Loucy (cell line): ENCODE measurements at regions not wholly inside any gene's neighbourhood (a gene's known extent, or its start where the extent isn't known, plus 50 kb on each side); places are given as distances from the start of the nearest gene placed in this dataset.
"Not testable (repeated sequence)": the region's sequence is repeated elsewhere in the genome, so short reads cannot be mapped to it uniquely, and the experiment has no call there.

Source experiments
- H2AFZ ChIP-seq: fragments of 200-600 bp; sonication (generic); 2 replicates; pipeline ENCODE4 v1.6.0; 2016; ENCODE audit warnings: antibody characterized with exemption, mild to moderate bottlenecking, low read length, moderate library complexity
- H3F3A ChIP-seq: fragments of 200-600 bp; 2 replicates; pipeline ENCODE4 v1.6.0; 2016; ENCODE audit warnings: antibody characterized with exemption, low read depth, mild to moderate bottlenecking
- H3K27me3 ChIP-seq: fragments of 200-600 bp; sonication (generic); 2 replicates; pipeline ENCODE4 v1.6.1; 2014; ENCODE audit warnings: low read length, mild to moderate bottlenecking; ENCODE audit not compliant: insufficient read depth, poor library complexity, severe bottlenecking
- H3K36me3 ChIP-seq: fragments of 200-600 bp; sonication (generic); 2 replicates; pipeline ENCODE4 v1.6.1; 2016; ENCODE audit warnings: low read length; ENCODE audit not compliant: insufficient read depth
- H3K4me1 ChIP-seq: fragments of 200-600 bp; sonication (generic); 2 replicates; pipeline ENCODE4 v1.5.1; 2014; ENCODE audit warnings: low read length, mild to moderate bottlenecking; ENCODE audit not compliant: insufficient read depth, poor library complexity, severe bottlenecking
- H3K4me2 ChIP-seq: fragments of 200-600 bp; sonication (generic); 2 replicates; pipeline ENCODE4 v1.6.0; 2014; ENCODE audit warnings: antibody characterized with exemption, low read length, low read depth, mild to moderate bottlenecking; ENCODE audit not compliant: poor library complexity, severe bottlenecking
- H3K4me3 ChIP-seq: fragments of 200-600 bp; sonication (generic); 2 replicates; pipeline ENCODE4 v1.5.1; 2014; ENCODE audit warnings: low read length, mild to moderate bottlenecking, mixed read lengths; ENCODE audit not compliant: poor library complexity, severe bottlenecking
- H3K79me2 ChIP-seq: fragments of 200-600 bp; sonication (generic); 2 replicates; pipeline ENCODE4 v1.6.1; 2014; ENCODE audit warnings: low read length; ENCODE audit not compliant: insufficient read depth
- H3K9ac ChIP-seq: fragments of 200-600 bp; sonication (generic); 2 replicates; pipeline ENCODE4 v1.6.0; 2014; ENCODE audit warnings: mild to moderate bottlenecking, low read depth, low read length, moderate library complexity; ENCODE audit not compliant: poor library complexity, severe bottlenecking
- H3K9me2 ChIP-seq: fragments of 200-600 bp; sonication (generic); replicated peaks from 2 replicates; pipeline ENCODE4 v1.6.1; 2016; ENCODE audit warnings: low read depth, low read length, mixed read lengths
- H3K9me3 ChIP-seq: fragments of 200-600 bp; sonication (generic); 2 replicates; pipeline ENCODE4 v1.6.1; 2014; ENCODE audit warnings: mild to moderate bottlenecking, antibody characterized with exemption, low read length, low read depth; ENCODE audit not compliant: insufficient read depth
- H4K20me1 ChIP-seq: fragments of 200-600 bp; sonication (generic); 2 replicates; pipeline ENCODE4 v1.6.0; 2014; ENCODE audit warnings: antibody characterized with exemption, low read length, mild to moderate bottlenecking; ENCODE audit not compliant: insufficient read depth, poor library complexity, severe bottlenecking
- CTCF ChIP-seq: fragments of 200-600 bp; sonication (generic); conservative IDR thresholded peaks from 2 replicates; pipeline ENCODE4 v1.5.1; 2014; ENCODE audit warnings: mild to moderate bottlenecking, antibody characterized with exemption, low read length
- EZH2phosphoT487 ChIP-seq: fragments of 200-600 bp; IDR thresholded peaks from 2 replicates; pipeline ENCODE4 v1.6.1; 2018; ENCODE audit warnings: antibody characterized with exemption, mild to moderate bottlenecking, moderate library complexity, borderline replicate concordance

GRCh38 chr6:15157479-15157878 lies 88.4 kb upstream of the JARID2 start:
- H3F3A ChIP-seq: no peaks in the 10 kb centered on the region
- no peak for TF ChIP-seq CTCF
- TF ChIP-seq EZH2phosphoT487: no peak
- no peak overlapping the region for H2AFZ ChIP-seq

GRCh38 chr6:15158821-15159619 lies 86.8 kb upstream of the JARID2 start:
- H3K4me3 ChIP-seq: no peak overlapping the region
- H3K9ac ChIP-seq: no peak overlapping the region
- no peak overlapping the region for H2AFZ ChIP-seq
- H4K20me1 ChIP-seq: no peaks in the 10 kb centered on the region
- no peaks in the 10 kb centered on the region for H3F3A ChIP-seq
- no peaks in the 10 kb centered on the region for H3K9me2 ChIP-seq
- no peaks in the 10 kb centered on the region for H3K4me1 ChIP-seq
- no peaks in the 10 kb centered on the region for H3K27me3 ChIP-seq
- no peaks in the 10 kb centered on the region for H3K9me3 ChIP-seq
- no peak overlapping the region for H3K4me2 ChIP-seq
- TF ChIP-seq EZH2phosphoT487 (no peak), CTCF (no peak)
- H3K79me2 ChIP-seq: no peaks in the 10 kb centered on the region
- H3K36me3 ChIP-seq: no peaks in the 10 kb centered on the region

More at GRCh38 chr6:15157479-15157878, 88.4 kb upstream of the JARID2 start:
- Histone ChIP-seq H3K9me2 (no peaks in the 10 kb centered on the region), H3K4me1 (no peaks in the 10 kb centered on the region), H3K36me3 (no peaks in the 10 kb centered on the region), H4K20me1 (no peaks in the 10 kb centered on the region), H3K9ac (no peak overlapping the region), H3K27me3 (no peaks in the 10 kb centered on the region), H3K79me2 (no peaks in the 10 kb centered on the region), H3K9me3 (no peaks in the 10 kb centered on the region), H3K4me3 (no peak overlapping the region), H3K4me2 (no peak overlapping the region)

- Histone ChIP-seq H3K27me3 (no peaks in the 10 kb centered on the region), H3F3A (no peaks in the 10 kb centered on the region), H3K4me3 (no peak overlapping the region), H2AFZ (no peak overlapping the region), H3K36me3 (no peaks in the 10 kb centered on the region), H3K9me3 (no peaks in the 10 kb centered on the region), H3K9ac (no peak overlapping the region), H3K79me2 (no peaks in the 10 kb centered on the region), H3K9me2 (no peaks in the 10 kb centered on the region), H4K20me1 (no peaks in the 10 kb centered on the region), H3K4me1 (no peaks in the 10 kb centered on the region), H3K4me2 (no peak overlapping the region)
- TF ChIP-seq CTCF: no peak
- TF ChIP-seq EZH2phosphoT487: no peak
These were observed 85.1 kb upstream of the JARID2 start for GRCh38 chr6:15160812-15161211.

GRCh38 chr6:15164855-15165254 lies 81.0 kb upstream of the JARID2 start:
- not testable (repeated sequence) for H2AFZ ChIP-seq, H3K27me3 ChIP-seq, H3K9me2 ChIP-seq, H4K20me1 ChIP-seq, H3K9ac ChIP-seq, H3K9me3 ChIP-seq, H3K4me2 ChIP-seq, H3K4me1 ChIP-seq, H3K4me3 ChIP-seq, H3K79me2 ChIP-seq, H3K36me3 ChIP-seq, H3F3A ChIP-seq
